HG03460 (cell line): ENCODE measurements at regions not wholly inside any gene's neighbourhood (a gene's known extent, or its start where the extent isn't known, plus 50 kb on each side); places are given as distances from the start of the nearest gene placed in this dataset.

Source experiments
- ATAC-seq: cut with Tn5 transposase; IDR thresholded peaks from one replicate; pipeline ENCODE4 v1.9.1; 2021; ENCODE audit not compliant: unreplicated experiment

- no peak for ATAC-seq
These were observed 50.1 kb upstream of the ASAP2 start for GRCh38 chr2:9156483-9156882.

- ATAC-seq, result no peak
These were observed 52.6 kb upstream of the ASAP2 start for GRCh38 chr2:9154061-9154460.

DNA sequence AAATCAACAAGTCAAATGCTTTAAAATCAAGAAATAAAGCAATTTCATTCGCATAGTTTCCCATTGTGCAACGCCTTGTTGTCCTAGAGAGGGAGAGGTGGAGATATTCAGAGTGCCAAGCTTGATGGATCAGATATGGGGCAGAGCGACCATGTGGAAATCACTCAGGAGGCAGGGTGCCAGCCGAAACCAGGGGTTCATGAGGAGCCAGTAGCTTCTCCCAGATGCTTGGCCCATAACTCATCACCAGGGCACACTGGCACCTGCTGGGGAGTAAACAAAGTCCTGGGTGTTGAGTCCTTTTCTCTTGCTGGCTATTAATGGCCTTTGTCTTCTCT lies 53.0 kb upstream of the ASAP2 start:
- no peak for ATAC-seq

DNA sequence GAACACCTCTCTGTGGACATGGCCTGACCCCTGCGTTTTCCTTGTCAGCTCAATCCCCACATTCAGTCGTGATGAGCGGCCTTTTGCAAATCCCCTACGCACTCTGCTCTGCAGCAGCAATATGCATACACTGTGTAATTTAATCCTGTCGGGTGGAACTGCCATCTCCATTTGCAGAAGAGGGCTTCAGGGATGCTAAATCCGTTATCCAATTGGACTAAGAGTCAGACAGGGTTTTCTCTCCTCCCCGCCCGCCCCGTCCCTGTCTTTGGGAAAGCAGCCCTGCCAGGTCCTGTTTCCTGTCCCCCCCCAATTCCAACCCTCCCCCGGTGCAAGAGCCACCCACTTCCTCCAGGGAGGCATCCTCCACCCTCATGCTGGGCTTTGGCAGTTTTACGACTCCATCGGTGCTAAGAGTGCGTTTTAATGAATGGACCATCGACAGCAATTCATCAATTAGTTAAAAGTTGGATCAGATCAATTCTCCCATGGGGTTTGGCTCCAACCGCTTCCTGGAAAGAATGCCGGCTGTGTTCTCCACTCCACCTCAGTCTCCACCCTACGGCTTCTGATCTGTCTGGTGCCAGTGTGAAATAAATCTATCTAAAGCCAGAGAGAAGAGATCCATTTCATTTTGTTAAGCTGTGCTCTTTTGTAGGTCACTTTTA lies 53.5 kb upstream of the ASAP2 start:
- no peak for ATAC-seq

- no peak for ATAC-seq
These were observed 55.7 kb upstream of the ASAP2 start for GRCh38 chr2:9150906-9151305.

GRCh38 chr2:9150568-9150900 lies 56.1 kb upstream of the ASAP2 start:
- ATAC-seq, result no peak

GRCh38 chr2:9149726-9150567 lies 56.7 kb upstream of the ASAP2 start:
- no peak for ATAC-seq

DNA sequence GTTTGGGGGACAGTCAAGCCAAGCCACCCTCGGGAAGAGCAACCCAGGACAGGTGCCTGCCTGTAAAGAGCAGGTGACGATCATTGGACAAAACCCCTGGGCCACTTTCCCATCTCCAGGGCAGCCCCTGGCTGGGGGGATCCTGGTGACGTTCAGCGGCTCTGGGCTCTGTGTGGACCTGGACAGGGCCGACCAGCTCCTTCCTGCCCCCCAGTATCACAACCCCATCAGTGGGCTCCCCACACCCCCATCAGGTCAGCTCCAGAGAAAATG lies 57.3 kb upstream of the ASAP2 start:
- ATAC-seq, result no peak

DNA sequence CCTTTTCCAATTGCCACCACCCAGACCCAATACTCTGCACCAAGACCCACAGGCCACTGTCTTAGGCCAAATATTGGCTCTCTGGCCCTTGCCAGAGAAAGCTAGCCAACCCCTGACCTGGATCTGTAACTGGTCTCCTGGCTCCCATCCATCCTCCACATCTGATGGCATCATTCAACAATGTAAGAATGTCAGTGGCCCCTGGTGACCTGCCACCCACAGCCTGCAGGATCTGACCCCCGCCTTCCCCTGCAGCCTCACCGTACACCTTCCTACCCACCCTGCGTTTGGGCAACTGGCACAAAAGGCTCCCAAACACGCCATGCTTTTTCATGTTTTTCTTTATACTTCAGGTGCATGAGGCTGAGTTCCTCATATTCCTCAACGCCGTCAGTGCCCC lies 60.0 kb upstream of the ASAP2 start:
- no peak for ATAC-seq

GRCh38 chr2:9145752-9146430 lies 60.7 kb upstream of the ASAP2 start:
- ATAC-seq, result no peak

GRCh38 chr2:9145109-9145751 lies 61.4 kb upstream of the ASAP2 start:
- no peak for ATAC-seq

GRCh38 chr2:9144617-9145016 lies 62.0 kb upstream of the ASAP2 start:
- no peak for ATAC-seq

GRCh38 chr2:9144046-9144445 lies 62.6 kb upstream of the ASAP2 start:
- no peak for ATAC-seq

DNA sequence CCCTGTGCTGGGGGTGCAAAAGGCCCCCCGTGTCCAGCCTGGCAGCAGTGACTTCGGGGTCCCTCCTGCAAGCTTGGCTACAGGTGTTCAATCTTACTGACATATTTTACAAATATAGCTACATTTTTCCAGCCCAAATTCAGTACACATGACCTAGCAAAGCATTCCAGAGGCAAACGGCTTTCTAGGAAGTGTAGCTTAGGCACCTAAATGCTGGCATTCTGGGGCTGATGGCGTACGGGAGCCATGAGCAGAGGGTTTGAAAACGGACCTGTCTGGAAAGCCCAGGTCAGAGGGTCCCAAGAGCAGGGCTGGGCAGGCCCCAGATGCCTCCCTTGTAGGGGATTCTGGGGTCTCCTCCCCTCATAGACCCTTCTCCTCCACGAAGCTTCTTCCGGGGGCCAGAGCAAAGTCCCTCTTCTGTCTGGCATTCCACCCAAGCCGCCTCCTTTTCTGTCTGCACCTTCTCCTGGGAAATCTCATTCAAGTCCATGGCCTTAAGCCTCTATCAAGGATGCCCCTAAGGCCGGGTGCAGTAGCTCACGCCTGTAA lies 63.3 kb upstream of the ASAP2 start:
- ATAC-seq, result no peak

DNA sequence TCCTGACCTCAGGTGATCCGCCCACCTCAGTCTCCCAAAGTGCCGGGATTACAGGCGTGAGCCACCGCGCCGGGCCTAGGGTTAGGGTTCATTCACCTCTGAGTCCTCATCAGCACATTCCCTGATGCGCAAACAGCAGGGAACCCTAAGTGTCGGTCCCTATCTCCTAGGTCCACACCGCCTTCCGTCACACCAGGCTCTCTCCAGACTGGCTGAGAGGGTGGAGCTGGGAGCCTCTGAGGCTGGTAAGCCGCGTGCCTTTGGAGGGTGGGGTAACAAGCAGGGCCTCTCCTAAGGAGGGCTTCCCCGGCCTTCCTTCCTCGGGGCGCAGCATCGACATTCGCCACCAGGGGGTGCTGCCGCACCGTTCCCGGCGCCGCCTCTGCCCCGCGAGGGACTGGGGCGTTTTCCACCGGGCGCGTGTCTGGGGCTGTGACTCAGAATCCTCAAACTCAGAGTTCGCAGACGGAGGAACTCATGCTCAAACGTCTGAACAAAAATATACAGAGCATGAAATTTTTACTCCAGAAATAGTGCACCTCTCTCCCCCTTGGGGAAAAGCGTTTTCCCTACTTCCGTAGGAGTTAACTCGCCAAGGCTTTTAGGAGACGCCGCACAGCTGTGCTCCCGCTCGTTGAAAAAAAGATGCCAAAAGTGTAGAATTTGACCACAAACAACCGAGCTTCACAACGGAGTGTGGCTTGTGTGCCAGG lies 63.9 kb upstream of the ASAP2 start:
- peak; percentile 85 for ATAC-seq

DNA sequence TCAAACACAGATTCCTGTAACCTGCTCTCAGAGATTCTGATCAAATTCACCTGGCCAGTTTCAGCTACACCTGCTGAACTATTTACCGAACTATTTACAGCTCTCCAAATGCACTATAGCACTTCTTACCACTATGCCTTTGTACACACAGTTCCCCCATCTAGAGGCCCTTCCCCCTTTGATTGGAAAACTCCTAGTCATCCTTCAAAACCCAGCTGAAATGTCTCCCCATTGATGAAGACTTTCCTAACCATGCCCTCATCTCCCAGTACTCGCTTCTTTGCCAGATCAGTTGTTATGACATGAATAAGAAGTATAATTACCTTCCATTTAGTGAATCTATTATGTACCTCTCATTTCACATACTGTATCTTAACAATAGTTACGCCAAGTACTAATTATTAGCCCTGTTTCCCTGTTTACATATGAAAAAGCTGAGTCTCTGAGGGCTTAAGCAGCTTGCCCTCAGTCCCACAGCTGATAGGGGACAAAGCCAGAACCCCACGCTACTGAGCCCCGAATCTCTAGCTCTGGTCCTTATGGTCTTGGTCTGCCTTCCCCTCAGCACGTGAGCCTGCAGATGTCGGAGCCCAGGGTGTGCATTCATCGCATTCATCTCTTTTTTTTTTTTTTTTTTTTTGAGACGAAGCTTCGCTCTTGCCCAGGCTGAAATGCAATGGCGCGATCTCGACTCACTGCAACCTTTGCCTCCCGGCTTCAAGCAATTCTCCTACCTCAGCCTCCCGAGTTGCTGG lies 64.7 kb upstream of the ASAP2 start:
- no peak for ATAC-seq

GRCh38 chr2:9141091-9141667 lies 65.4 kb upstream of the ASAP2 start:
- no peak for ATAC-seq

DNA sequence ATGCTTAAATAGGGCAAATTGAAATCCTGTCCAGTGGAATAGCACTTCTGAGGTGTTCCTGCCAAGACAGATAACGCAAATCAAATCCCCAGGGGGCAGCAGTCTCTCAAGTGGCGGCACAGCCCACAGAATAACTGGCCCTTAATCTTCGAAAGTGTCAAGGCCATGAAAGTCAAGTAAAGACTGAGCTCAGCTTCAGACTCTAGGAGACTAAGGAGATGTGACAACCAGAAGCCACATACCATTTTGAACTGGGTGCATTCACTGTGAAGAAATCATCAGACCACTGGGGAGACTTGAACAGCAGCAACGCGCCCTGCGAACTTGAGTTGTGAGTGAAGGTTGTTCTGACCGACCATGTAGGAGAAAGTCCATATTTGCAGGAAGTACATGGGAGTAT lies 66.0 kb upstream of the ASAP2 start:
- ATAC-seq, result no peak

DNA sequence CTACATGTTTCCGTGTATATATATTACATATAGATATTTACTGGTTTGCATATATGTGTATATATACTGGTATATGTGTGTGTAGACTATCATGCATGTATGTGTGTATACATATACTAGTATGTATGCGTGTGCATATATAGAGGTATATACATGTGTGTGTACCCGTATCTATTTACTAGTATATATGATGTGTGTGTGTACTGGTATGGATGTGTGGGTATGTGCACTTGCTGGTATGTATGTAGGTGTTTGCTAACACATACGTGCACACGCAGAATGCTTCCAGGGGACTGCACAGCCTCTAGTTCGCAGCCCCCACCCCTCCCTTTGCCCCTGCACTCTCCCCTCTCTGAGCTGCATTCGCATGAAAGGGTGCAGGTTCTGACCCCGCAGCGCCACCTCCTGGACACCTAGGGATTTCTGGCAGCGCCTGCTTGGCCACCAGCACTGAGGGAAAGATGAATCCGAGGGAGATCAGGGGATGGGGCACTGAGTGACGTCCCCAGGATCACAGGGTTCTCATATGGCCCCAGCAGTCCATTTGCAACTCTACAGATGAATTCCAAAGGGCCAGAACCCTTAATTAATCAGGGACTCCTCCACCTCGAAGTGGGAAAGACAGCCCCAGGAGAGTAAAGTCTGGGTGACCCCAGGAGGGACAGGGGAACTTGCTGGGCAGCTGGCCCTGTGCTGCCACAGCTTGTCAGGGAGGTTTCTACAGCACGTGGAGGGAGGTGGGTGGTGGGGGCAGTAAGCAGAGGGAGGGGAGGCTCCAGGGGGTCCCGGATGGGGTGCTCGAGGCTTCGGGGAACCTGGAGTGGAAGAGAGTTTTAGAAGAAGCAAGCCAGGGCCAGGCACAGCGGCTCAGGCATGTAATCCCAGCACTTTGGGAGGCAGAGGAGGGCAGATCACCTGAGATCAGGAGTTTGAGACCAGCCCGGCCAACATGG lies 66.8 kb upstream of the ASAP2 start:
- ATAC-seq, result no peak
